IMR-90 (cell line): ENCODE measurements at regions not wholly inside any gene's neighbourhood (a gene's known extent, or its start where the extent isn't known, plus 50 kb on each side); places are given as distances from the start of the nearest gene placed in this dataset.

Source experiments
- ATAC-seq: fragments of 200-7000 bp; cut with Tn5 transposase; 2 replicates; pipeline ENCODE4 v1.9.1; 2020; ENCODE audit warnings: low read depth, mild to moderate bottlenecking, moderate library complexity
- BruUV-seq: library from RNA; stranded (reverse); fragments of 400-500 nt; replicated peaks from 2 replicates; lab custom pipeline; 2021; lab: Mats Ljungman, UMichigan
- CTCF ChIA-PET: fragments of 300-600 bp; formaldehyde crosslinking; extraction: SDS; loops from one replicate; lab custom pipeline; 2021; ENCODE audit warnings: antibody characterized with exemption; lab: Yijun Ruan, JAX
- POLR2A ChIA-PET: fragments of 300-600 bp; sonication (Branson Sonifier 250); formaldehyde crosslinking; loops from one replicate; lab custom pipeline; 2022; ENCODE audit warnings: antibody characterized with exemption; ENCODE audit not compliant: unreplicated experiment; lab: Charles Lee
- DNase-seq: peaks from one replicate; pipeline ENCODE4 v3.0.0; 2013
- H2AFZ ChIP-seq: replicated peaks from 2 replicates; pipeline ENCODE3; 2013; ENCODE audit warnings: low read length, mild to moderate bottlenecking; ENCODE audit not compliant: poor library complexity
- H2AK5ac ChIP-seq: 2 replicates; pipeline ENCODE4 v1.6.1; 2013; ENCODE audit warnings: low read depth, low read length, inconsistent platforms
- H2AK9ac ChIP-seq: replicated peaks from 2 replicates; pipeline ENCODE3; 2013; ENCODE audit warnings: mild to moderate bottlenecking, low read depth, low read length, moderate library complexity; ENCODE audit not compliant: poor library complexity
- H2BK120ac ChIP-seq: 2 replicates; pipeline ENCODE4 v1.6.1; 2013; ENCODE audit warnings: low read depth, low read length, inconsistent platforms
- H2BK15ac ChIP-seq: 3 replicates; pipeline ENCODE4 v1.6.1; 2013; ENCODE audit warnings: low read depth, low read length, inconsistent platforms
- H2BK20ac ChIP-seq: 2 replicates; pipeline ENCODE4 v1.6.1; 2013; ENCODE audit warnings: low read depth, mild to moderate bottlenecking, inconsistent platforms, low read length, moderate library complexity
- H2BK5ac ChIP-seq: 2 replicates; pipeline ENCODE4 v1.6.1; 2013; ENCODE audit warnings: mild to moderate bottlenecking, low read depth, low read length, inconsistent platforms; ENCODE audit not compliant: poor library complexity, severe bottlenecking
- H3K14ac ChIP-seq: replicated peaks from 2 replicates; pipeline ENCODE4 v1.6.1; 2013; ENCODE audit warnings: low read depth, low read length, inconsistent platforms
- H3K18ac ChIP-seq: 2 replicates; pipeline ENCODE4 v1.6.1; 2013; ENCODE audit warnings: low read depth, low read length, control low read depth
- H3K23ac ChIP-seq: 2 replicates; pipeline ENCODE4 v1.6.1; 2013; ENCODE audit warnings: low read depth, low read length, inconsistent platforms
- H3K27ac ChIP-seq: 2 replicates; pipeline ENCODE4 v1.5.1; 2013; ENCODE audit warnings: mild to moderate bottlenecking, control low read depth, low read length; ENCODE audit not compliant: insufficient read depth
- H3K27me3 ChIP-seq: 2 replicates; pipeline ENCODE4 v1.6.1; 2013; ENCODE audit warnings: low read length; ENCODE audit not compliant: control insufficient read depth, insufficient read depth
- H3K36me3 ChIP-seq: 2 replicates; pipeline ENCODE4 v1.6.1; 2013; ENCODE audit warnings: low read length, mixed read lengths; ENCODE audit not compliant: control insufficient read depth, insufficient read depth
- H3K4ac ChIP-seq: 2 replicates; pipeline ENCODE4 v1.6.1; 2013; ENCODE audit warnings: low read depth, low read length, inconsistent platforms
- H3K4me1 ChIP-seq: 2 replicates; pipeline ENCODE4 v1.6.1; 2013; ENCODE audit warnings: low read length, mixed read lengths; ENCODE audit not compliant: control insufficient read depth, insufficient read depth
- H3K4me2 ChIP-seq: 2 replicates; pipeline ENCODE4 v1.6.1; 2013; ENCODE audit warnings: low read depth, mild to moderate bottlenecking, control low read depth, low read length, moderate library complexity
- H3K4me3 ChIP-seq: 2 replicates; pipeline ENCODE4 v1.5.1; 2013; ENCODE audit warnings: low read depth, mild to moderate bottlenecking, control low read depth, low read length, moderate library complexity; ENCODE audit not compliant: insufficient read depth
- H3K56ac ChIP-seq: 2 replicates; pipeline ENCODE4 v1.6.1; 2013; ENCODE audit warnings: low read length, inconsistent platforms; ENCODE audit not compliant: insufficient read depth; ENCODE audit errors: extremely low read depth
- H3K79me1 ChIP-seq, 2 experiments: 2 replicates each; pipeline ENCODE4 v1.6.1; 2013; ENCODE audit warnings: low read length in 2 of 2, inconsistent platforms in 1 of 2, low read depth in 1 of 2
- H3K9ac ChIP-seq: 2 replicates; pipeline ENCODE4 v1.6.1; 2013; ENCODE audit warnings: low read depth, low read length, control low read depth
- H3K9me1 ChIP-seq: 2 replicates; pipeline ENCODE4 v1.6.1; 2013; ENCODE audit warnings: low read length, inconsistent platforms; ENCODE audit not compliant: insufficient read depth
- H3K9me3 ChIP-seq: 2 replicates; pipeline ENCODE4 v1.6.1; 2013; ENCODE audit warnings: low read length; ENCODE audit not compliant: control insufficient read depth, insufficient read depth
- H4K20me1 ChIP-seq: 2 replicates; pipeline ENCODE4 v1.6.1; 2013; ENCODE audit warnings: low read length, inconsistent platforms; ENCODE audit not compliant: insufficient read depth
- H4K5ac ChIP-seq: 2 replicates; pipeline ENCODE4 v1.6.1; 2013; ENCODE audit warnings: mild to moderate bottlenecking, low read depth, low read length, control low read depth
- H4K8ac ChIP-seq, 2 experiments: 2 replicates each; pipeline ENCODE4 v1.6.1; 2013; ENCODE audit warnings: low read depth in 2 of 2, low read length in 2 of 2, control low read depth in 1 of 2, inconsistent platforms in 1 of 2
- H4K91ac ChIP-seq: 2 replicates; pipeline ENCODE4 v1.6.1; 2013; ENCODE audit warnings: low read depth, low read length, inconsistent platforms; ENCODE audit not compliant: insufficient read depth
- CEBPB ChIP-seq: IDR thresholded peaks from 2 replicates; pipeline ENCODE4 v1.6.1; 2012; ENCODE audit warnings: low read depth, low read length, improper control_type of control experiment
- FOS ChIP-seq: fragments of 150-350 bp; IDR thresholded peaks from 2 replicates; pipeline ENCODE4 v1.6.1; 2016; ENCODE audit warnings: low read depth, low read length
- MXI1 ChIP-seq: IDR thresholded peaks from 2 replicates; pipeline ENCODE4 v1.6.1; 2012; ENCODE audit warnings: low read depth, mild to moderate bottlenecking, low read length, moderate library complexity, borderline replicate concordance
- RAD21 ChIP-seq: IDR thresholded peaks from 2 replicates; pipeline ENCODE4 v1.6.1; 2012; ENCODE audit warnings: low read length, improper control_type of control experiment
- RFX5 ChIP-seq: IDR thresholded peaks from 2 replicates; pipeline ENCODE4 v1.8.0; 2012; ENCODE audit warnings: low read depth, mild to moderate bottlenecking, low read length, moderate library complexity
- USF2 ChIP-seq: fragments of 150-350 bp; IDR thresholded peaks from 2 replicates; pipeline ENCODE4 v1.6.1; 2017; ENCODE audit warnings: mild to moderate bottlenecking, antibody characterized with exemption, low read length, low read depth
- WGBS, 2 experiments: methylation state at CpG; one replicate each; pipeline versions ENCODE4 v1.1.5 to v1.1.7; 2013; ENCODE audit warnings: missing lambda C conversion rate in 2 of 2; ENCODE audit not compliant: insufficient read length in 1 of 2; ENCODE audit errors: extremely low coverage in 2 of 2; 5-methylcytosine and 5-hydroxymethylcytosine counted together
- dilution Hi-C: fragments of 300-500 bp; cut with HindIII; formaldehyde crosslinking; loops from one replicate; pipeline ENCODE4 v1.14.3; 2018; ENCODE audit warnings: low sequenced_read_pairs; ENCODE audit not compliant: unreplicated experiment
- in situ Hi-C: fragments of 300-500 bp; cut with MboI; formaldehyde crosslinking; loops from 3 replicates; pipeline ENCODE4 v1.14.3; 2019; ENCODE audit warnings: low sequenced_read_pairs, inconsistent platforms, mixed read lengths
- intact Hi-C: fragments of 100-400 bp; cut with micrococcal nuclease; formaldehyde crosslinking; loops from 2 replicates; pipeline ENCODE4 v1.10.0; 2022
- TF ChIP-seq, protein P1 (sequence below): conservative IDR thresholded peaks from 2 replicates; pipeline ENCODE4 v1.5.1; 2012; ENCODE audit warnings: mild to moderate bottlenecking, low read depth, low read length, improper control_type of control experiment
- TF ChIP-seq, protein P2 (sequence below): fragments of 150-350 bp; IDR thresholded peaks from 2 replicates; pipeline ENCODE4 v1.6.1; 2016; ENCODE audit warnings: low read depth, mild to moderate bottlenecking, low read length, moderate library complexity, borderline replicate concordance

DNA sequence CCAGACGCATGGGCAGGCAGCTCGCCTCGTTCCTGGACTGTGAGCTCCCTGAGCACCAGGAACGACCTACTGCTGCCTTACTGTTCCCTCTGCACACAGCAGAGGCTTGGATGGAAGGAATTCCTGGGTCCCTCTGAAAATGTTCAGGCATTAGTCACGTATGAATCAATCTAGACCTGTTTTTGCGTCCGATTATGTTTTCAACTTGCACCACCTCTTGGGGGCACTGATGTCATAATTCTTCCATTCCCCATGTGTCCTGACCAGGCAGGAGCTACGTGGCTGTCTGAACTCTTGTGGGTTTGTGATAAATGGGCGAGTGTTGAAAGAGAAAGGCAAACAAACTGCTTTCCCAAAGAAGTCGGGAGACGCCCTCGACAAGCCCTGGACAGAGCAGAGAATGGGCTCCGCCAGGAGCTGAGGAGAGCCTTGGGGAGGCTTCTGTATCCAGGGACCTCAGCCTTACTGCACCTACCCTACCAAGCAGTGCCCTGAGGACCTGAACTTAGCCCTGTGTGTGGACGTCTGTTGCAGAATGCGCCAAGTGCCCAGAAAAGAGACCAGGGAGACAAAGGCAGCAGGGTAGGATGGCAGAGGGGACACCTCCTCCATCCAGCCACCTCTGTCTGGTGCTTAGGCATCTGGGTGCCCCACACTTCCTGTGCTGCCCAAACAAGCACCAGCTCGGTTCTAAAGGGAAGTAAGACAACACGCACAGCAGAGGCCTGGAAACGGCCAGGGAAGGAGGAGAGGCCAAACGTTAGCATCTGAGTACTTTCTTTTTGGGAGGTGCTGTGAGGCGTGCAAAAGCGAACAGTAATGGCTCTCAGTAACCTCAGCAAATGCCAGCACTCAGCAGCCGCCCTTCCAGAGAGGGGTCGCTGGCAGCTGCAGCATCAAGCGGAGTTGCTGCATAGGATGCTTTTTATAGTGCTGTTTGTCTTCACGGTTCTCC, 124.2 kb downstream of the LY86 start:
- peak overlapping the region; percentile 44 for H2AFZ ChIP-seq

More for the DNA sequence above, 124.2 kb downstream of the LY86 start:
- Histone ChIP-seq H2BK120ac (peak overlapping the region; percentile 52; the same call in 1 of the 2 replicates), H3K4me1 (peaks cover 18% of the 10 kb centered on the region), H3K9ac (peak overlapping the region; percentile 41; the same call in 1 of the 2 replicates), H4K5ac (peak overlapping the region; percentile 50), H4K91ac (peak overlapping the region; percentile 59), H3K79me1 (no peaks in the 10 kb centered on the region), H2BK15ac (no peak overlapping the region), H3K9me3 (no peaks in the 10 kb centered on the region), H4K20me1 (no peaks in the 10 kb centered on the region), H3K27ac (peak overlapping the region; percentile 41), H3K27me3 (peaks cover 3% of the 10 kb centered on the region; the same call in 1 of the 2 replicates), H3K4me3 (no peak overlapping the region), H3K9me1 (no peaks in the 10 kb centered on the region; the same call in 1 of the 2 replicates), H3K56ac (no peak overlapping the region), H3K4me2 (peak overlapping the region; percentile 37; the same call in 1 of the 2 replicates), H2AK9ac (no peak overlapping the region), H3K23ac (0 out of 2 replicates have a peak overlapping the region, but pooled peaks have one; percentile 20), H2BK20ac (no peak overlapping the region), H2BK5ac (peak overlapping the region; percentile 1), H3K4ac (peak overlapping the region; percentile 28; the same call in 1 of the 2 replicates), H3K36me3 (no peaks in the 10 kb centered on the region), H3K18ac (peak overlapping the region; percentile 48), H4K8ac (peak overlapping the region; percentile 2 to 50; a peak in 2 of 4 replicates), H2AK5ac (peak overlapping the region; percentile 12; the same call in 1 of the 2 replicates), H3K14ac (no peak overlapping the region)
- no TSS peak for BruUV-seq
- TF ChIP-seq, protein P1, sequence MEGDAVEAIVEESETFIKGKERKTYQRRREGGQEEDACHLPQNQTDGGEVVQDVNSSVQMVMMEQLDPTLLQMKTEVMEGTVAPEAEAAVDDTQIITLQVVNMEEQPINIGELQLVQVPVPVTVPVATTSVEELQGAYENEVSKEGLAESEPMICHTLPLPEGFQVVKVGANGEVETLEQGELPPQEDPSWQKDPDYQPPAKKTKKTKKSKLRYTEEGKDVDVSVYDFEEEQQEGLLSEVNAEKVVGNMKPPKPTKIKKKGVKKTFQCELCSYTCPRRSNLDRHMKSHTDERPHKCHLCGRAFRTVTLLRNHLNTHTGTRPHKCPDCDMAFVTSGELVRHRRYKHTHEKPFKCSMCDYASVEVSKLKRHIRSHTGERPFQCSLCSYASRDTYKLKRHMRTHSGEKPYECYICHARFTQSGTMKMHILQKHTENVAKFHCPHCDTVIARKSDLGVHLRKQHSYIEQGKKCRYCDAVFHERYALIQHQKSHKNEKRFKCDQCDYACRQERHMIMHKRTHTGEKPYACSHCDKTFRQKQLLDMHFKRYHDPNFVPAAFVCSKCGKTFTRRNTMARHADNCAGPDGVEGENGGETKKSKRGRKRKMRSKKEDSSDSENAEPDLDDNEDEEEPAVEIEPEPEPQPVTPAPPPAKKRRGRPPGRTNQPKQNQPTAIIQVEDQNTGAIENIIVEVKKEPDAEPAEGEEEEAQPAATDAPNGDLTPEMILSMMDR, result peak; percentile 12; the same call in 1 of the 2 replicates
- TF ChIP-seq USF2 (0 out of 2 replicates have a peak, but pooled peaks have one; percentile 21), RFX5 (no peak), MXI1 (no peak), RAD21 (peak; percentile 32), CEBPB (peak; percentile 65; the same call in 1 of the 2 replicates), FOS (no peak)
- TF ChIP-seq, protein P2, sequence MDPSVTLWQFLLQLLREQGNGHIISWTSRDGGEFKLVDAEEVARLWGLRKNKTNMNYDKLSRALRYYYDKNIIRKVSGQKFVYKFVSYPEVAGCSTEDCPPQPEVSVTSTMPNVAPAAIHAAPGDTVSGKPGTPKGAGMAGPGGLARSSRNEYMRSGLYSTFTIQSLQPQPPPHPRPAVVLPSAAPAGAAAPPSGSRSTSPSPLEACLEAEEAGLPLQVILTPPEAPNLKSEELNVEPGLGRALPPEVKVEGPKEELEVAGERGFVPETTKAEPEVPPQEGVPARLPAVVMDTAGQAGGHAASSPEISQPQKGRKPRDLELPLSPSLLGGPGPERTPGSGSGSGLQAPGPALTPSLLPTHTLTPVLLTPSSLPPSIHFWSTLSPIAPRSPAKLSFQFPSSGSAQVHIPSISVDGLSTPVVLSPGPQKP, result no peak
- ChIA-PET CTCF (interaction anchor here (0.5 kb wide), 1 partner anchor 11 kb away, joined by 3 read pairs; no protein-coding TSS in a partner anchor), POLR2A (no interaction called here)
- ATAC-seq (peak; percentile 71), DNase-seq (peak; percentile 87)
- intact Hi-C loops, result no loop called here
- 50% methylated on average over 2 of the region's 25 CpGs; no CpG with 5 or more reads in 1 of the 2 experiments for WGBS, 2 experiments
- in situ Hi-C loops, result no loop called here
- dilution Hi-C loops, result no loop called here
